G401.6 (cell line): ENCODE measurements at regions not wholly inside any gene's neighbourhood (a gene's known extent, or its start where the extent isn't known, plus 50 kb on each side); places are given as distances from the start of the nearest gene placed in this dataset.

ENCODE experiments used
- FAIRE-seq: peaks from 2 replicates; lab custom pipeline; 2012; peaks lifted over from hg19 to GRCh38; lab: Jason Lieb, UNC

DNA sequence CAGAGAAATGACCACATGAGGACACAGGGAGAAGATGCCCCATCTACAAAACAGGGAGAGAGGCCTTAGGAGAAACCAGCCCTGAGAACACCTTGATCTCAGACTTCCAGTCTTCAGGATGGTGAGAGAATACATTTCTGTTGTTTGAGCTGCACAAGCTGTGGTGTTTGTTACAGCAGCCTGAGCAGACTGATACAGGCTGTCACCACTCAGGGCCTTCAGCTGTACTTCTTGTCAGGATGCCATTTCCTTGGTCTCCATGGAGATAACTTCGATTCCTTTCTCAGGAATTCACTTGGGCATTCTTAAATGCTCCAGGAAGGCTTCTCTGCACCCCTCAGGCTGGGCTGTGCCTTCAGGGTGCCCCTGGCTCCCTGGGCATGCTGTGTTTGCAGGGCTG is 85.7 kb upstream of the IGFBP3 start:
- no peak for FAIRE-seq

DNA sequence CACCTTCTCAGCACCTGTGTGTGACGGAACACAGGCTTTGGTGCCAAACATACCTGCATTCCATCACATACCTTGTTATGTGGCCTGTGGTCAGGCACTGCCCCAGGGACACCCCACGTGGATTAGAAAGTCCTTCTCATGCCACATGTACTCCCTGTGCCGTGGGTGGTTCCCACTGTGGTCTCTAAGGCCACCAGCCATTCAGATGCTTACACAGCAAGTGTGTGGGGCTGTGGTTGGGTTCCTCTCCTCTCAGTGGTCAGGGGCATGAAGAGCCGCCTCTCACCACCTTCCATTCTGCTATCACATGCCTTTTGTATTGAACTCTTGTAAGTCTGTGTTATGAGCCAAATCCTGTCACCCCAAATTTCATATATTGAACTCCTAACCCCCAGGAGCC is 85.1 kb upstream of the IGFBP3 start:
- FAIRE-seq = no peak

DNA sequence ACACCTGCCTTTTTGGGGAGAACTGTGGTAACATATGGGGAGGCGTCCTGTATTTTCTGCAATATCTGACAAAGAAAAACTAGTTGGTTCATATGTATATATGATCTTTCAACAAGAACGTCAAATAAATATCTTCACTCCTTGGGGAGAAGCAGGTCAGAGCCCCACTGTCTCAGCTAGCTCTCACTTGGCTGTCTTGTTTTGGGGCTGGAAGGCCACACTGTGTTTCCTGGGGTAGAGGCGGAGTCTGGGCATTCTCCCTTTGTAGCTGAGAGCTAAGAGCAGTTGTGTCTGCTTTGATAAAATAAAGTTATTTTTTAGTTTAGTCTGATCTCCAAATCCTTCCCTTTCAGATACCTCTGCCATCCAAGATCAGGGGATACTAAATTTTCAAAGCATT is 83.9 kb upstream of the IGFBP3 start:
- FAIRE-seq = no peak

DNA sequence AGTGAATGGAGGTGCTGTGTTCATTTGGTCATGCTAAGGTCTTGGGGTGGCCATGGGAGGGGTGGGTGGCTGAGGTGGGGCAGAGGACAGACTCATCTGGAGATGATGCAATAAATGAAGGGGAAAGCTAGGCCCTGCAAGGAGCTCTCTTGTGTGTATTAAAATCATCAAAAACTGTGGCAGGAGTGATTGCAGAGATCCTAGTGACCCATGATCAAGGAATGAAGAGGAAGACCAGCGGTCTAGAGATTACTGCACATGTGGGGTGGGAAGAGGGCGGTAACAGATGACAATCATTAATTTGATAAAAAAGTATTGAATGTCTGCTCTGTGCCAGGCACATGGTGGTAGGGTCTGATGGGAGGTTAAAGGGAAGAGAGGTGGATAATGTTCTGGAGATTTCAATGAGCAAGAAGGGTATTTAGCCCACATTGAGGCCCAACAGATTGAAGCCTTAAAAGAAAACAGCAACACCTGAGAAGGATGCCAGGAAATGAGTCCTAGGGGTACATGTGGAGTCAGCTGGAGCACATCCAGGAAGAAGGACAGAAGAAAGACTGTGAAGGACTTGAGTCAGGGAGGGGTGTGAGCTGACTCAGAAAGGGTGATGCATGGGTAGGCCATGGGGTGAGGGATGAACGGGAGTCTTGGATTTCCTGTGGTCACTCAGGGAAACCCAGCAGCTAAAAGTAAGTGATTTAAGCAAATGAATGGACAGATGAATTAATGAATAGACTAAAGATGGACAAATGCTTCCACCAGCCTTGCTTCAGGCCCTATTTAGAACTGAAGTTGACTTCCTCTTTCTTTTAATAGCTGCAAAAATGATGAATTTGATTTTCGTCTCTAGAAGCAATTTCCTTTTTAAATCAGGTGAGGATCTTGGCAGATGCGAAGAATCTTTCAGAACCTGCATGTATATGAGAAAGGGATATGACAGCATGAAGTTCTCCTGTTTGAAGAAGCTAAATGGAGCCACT is 83.1 kb upstream of the IGFBP3 start:
- FAIRE-seq = no peak

DNA sequence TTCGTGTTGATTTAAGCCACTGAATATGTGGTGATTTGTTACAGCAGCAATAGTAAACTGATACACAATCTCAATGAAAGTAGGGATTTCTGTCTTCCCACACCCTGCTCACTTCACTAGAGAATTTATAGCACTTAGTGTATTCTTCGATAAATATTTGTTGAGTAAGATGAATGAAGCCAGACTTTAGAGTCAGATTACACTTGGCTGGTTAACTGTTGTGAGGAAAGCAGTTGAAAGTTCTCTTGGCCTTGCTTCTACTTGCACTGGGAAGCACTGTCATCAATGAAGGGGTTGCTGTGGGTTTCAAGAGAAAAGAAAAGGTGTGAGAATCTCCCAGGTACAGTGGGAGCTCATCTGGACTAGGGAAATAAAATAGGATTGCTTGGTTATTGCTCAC is 82.1 kb upstream of the IGFBP3 start:
- no peak for FAIRE-seq

DNA sequence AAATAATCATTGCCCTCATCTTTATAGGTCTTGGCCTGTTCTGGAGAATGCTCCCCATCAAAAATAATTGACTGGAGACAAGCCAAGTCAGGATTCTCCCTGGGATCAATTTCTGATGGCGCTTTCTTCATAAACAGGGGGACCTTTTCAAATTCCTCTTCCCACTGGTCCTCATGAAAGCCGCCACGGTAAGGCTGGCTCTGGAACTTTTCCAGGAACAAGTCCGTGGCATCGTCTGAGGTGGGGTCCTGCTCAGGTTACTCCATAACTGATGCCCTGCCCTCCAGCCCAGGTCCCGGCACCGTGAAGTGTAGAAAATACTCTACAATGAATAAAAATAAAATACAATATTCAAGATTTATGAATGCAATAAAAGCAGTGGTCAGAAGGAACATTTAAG is 79.4 kb upstream of the IGFBP3 start:
- no peak for FAIRE-seq

DNA sequence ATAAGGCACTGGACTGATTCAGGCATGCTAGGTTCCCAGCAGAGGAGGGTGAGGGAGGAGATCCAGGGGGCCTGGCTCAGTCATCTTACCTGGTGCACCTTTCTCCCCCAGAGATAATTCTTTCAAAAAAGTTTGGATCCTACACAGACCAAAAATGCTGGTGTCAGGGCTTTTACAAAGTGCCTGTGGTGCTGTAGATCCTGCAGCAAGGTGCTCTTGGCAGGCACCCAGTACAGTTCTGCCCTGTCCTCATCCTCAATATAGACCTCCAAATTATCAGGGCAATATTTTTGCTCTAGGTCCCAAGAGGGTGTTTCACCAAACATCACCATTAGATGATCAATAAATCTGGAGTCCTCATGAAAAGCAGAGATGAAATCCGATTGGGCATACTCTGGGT is 78.5 kb upstream of the IGFBP3 start:
- no peak for FAIRE-seq

DNA sequence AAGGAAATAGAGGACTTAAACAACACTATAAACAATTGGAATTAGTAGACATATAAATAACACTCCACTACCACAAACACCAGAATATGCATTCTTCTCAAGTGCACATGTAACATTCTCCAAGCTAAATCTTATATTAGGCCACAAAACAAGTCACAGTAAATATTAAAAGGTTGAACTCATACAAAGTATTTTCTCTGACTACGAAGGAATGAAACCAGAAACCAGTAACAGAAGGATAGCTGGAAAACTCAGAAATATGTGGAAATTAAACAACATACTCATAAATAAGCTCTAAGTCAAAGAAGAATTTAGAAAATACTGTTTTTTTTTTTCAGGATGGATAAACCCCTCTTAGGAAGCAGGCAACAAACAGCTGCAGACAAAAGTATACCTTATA is 77.4 kb upstream of the IGFBP3 start:
- no peak for FAIRE-seq

DNA sequence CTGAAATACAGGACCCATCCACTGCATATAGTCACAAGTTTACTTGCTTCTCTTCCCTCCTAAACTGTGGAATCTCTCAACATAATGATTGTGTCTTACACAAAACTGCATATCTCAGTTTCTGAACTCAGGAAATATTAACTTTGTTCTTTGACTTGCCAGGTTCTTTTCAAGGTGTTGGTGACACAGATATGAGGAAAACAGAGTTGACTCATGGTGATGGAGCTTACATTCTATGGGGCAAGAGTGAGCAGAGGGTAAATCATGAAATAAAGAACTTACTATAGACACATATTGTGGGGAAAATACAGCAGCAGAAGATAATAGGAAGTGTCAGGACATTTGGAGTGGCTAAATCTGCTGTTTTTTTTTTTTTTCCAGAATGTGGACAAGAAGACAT is 72.5 kb upstream of the IGFBP3 start:
- no peak for FAIRE-seq

DNA sequence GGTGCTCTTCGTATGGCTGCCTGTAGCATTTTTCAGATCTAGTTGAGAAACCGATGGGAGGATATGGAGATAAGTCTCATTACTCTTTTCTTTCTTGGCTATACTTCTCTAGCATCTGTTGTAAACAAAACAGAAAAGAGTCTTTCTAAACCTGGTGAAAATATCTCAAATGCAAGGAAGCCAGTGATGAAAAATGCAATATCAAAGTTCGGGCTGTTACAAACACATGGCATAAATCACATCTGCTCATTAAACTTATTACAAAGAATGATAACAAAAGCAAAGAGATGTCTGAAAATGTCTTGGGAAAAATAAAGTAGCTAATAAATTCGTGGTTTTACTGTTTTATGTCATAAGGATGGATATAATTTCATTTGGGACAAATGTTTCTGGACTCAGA is 71.8 kb upstream of the IGFBP3 start:
- FAIRE-seq = no peak

DNA sequence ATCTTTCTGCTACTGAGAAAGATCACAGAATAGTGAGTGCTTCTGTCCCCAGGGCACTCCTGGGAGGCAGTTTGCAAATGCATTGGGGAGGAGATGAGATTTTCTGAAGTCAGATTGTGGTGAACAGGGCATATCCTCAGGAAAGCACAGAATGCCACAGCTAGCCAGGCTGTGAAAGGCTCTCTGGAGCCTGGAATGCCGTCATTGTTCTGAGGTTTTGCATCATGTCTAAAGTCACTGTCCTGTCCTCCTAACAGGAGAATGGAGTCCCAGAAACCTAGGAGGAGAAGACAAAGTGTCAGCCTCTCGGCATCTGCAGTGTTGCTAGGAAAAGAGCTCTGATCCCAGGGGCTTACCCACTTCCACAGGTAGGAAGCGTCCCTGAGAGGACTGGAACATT is 69.2 kb upstream of the IGFBP3 start:
- no peak for FAIRE-seq

DNA sequence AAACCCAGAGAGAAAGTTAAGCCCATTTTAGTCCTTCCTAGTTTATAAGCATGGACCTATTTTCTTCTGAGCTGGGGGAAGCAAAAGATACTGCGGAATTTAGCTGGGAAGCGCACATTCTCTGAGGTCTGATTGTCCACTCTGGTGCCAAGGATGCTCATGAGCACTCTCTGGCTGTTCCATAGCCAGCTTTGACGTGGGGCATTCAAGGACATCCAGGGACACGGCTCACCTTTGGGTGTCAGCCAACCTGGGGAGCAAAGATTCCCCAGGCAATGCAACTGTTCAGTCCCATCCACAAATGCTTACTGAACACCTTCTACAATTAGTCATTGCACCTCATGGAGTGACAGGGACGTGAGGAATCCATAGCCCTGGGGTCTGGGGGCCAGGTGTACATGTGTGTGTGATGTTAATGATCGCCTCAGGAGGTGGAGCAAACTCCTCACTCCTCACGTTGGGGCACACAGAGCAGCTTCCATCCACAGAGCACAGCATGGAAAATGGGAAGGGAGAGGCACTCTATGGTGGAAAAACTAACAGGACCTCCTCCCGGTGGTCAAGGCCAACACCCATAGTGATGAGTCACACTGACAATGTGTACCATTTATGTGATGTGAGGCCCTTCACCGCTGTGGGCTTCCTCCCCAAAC is 67.5 kb upstream of the IGFBP3 start:
- no peak for FAIRE-seq

DNA sequence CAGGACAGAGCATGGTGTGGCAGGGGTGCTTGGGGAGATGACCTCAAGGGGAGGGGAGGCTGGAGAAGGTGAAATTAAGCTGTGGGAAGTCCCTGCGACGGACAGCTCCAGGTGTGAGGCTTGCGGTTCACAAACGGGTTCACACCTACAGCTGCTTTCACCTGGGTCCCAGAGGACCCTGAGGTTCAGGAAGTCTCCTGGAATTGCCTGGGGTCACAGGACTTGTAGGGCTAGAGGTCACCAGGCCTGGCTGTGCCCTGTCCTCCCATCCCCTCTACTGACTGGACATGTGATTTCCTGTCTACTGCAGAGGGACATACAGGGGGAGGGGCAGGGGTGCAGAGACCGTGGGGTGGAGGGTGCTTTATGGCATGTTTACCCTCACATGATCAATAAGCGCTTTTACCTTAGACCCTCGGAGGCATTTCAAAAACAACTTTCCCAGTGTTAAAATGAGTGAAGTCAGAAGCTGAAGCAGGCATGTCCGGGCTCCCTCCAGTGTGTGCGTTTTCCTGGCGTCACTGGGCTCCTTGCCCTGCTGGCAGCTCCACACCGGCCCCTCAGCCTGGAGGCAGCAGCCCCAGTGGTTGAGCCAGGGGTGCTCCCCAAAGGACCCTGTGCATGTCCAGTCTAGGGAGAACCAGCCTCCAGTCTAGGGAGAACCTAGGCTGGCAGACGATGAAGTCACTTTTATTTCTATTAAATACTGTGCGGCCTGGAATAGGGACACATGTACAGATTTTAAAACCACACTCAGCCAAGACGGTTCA is 66.6 kb upstream of the IGFBP3 start:
- FAIRE-seq = no peak

DNA sequence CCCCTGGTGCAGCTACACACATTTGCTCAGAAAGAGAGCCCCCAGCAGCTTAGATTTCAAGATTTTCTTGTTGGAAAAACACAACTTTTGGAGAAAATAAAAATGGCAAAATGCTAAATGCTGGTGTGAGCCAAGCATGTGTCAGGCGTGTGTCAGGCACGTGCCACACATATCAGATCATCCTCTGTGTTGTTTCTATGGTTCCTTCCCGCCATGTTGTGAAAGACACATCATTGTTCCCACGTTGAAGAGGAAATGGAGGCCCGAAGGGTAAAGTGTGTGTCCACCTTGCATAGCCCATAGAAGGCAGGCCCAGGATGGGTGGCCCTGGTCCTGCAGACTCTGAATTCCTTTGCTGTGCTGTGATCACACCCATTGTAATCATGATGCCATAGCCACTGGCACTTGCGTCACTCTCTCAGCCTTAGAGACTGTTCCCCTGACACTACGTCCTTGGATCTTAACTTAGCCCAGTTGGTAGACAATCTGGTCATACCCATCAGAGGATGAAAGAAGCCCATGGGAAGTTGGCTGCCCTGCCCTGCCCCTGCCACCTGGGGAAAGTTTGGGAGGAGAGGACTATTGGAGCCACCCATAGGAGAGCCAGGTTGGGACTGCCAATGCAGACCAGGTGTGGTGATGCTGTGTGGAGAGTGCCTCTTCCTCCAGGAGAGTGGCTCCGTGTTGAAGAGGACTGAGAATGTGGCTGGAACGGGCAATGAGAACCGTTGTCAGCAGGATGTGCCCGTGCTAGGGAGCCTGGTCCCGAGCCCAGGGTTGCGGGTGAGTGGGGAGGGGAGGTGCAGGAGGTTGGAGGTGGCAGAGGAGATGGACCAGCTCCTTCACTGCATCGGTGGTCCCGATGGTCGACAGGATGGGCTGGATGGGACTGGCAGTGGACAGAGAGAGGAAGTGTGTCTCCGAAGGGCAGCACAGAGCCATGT is 65.6 kb upstream of the IGFBP3 start:
- no peak for FAIRE-seq

DNA sequence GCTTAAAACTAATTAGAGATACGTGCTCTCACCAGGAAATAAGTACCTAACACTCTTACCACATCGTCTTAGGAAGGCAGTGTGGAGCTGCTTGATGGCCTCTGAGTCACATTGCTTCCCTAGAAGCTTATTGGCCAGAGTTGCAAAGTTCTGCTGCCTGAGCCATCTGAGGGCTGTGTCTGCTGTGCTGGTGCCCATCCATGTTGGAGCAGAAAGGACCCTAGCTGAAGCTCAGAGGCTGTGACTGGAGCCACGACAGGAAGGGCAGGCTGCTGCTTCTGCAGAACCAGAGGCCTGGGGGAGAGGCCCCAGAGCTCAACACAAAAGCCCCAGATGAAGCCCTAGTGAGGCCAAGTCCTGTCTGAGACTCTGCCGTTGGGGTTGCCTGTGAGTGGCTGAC is 64.8 kb upstream of the IGFBP3 start:
- FAIRE-seq = no peak

DNA sequence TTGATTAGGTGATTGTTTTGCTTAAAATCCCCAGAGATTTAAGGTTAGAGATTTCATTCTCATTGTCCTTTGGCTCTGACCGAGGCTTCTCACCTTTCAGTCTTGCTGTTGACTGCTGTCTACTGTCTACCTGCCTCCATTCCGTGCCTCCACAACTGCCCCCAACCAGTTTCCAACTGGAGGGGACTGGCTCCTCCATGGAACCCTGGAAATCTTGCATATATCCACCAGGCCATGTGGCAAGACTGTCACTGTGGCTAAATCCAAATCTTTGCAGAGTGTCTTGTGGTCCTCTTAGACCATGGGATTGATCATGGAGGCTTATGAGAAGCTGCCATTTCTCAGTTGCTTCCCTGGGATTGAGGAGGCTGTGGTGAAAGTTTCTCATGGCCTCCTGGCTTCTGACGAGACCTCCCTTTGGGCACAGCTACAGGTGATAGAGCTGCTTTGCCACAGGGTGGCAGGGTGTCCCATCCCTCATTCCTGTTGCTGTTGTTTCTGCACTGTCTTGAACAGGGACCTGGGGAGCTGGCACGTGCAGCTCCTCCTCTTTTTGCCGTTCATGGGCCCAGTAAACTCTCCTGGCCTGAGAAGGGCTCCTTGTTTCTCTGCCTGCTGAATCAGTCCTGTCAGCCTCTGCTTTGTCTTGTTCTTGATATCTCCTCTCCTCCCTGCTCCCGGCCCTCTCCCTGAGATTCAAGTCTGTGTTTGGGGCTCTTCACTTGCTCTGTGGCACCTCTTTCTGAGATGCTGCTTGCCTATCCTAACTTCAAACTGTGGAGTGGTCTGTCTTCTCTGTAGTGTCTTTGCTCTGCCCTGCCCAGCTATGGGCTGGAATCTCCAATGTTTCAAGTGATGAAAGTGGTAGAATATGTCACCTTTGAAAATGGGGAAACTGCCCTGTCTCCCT is 63.6 kb upstream of the IGFBP3 start:
- FAIRE-seq = no peak

DNA sequence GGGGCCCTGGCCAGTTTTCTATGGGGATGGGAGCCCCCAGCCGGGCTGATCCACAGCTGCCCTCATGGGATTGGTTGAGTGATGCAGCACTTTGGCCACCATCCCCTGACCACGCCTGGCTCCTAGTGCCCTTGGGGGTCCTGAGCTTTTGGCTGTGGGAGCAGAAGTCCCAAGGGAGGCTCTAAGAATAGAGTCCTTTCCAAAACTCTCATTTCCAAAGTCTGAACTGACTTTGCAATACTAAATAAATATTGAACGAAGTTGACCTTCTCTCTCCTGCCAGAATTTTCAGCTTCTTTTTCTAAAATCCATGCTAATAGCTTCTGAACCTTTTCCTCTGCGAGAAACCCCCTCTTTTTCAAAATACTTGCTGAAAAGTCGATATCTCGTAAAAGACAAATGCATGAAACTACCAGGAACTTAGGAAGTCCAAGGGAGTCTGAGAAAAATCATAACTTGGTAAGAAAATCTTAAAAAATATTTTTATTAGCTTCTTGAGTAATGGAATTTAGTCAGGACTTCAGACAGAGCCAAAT is 62.7 kb upstream of the IGFBP3 start:
- FAIRE-seq = no peak

DNA sequence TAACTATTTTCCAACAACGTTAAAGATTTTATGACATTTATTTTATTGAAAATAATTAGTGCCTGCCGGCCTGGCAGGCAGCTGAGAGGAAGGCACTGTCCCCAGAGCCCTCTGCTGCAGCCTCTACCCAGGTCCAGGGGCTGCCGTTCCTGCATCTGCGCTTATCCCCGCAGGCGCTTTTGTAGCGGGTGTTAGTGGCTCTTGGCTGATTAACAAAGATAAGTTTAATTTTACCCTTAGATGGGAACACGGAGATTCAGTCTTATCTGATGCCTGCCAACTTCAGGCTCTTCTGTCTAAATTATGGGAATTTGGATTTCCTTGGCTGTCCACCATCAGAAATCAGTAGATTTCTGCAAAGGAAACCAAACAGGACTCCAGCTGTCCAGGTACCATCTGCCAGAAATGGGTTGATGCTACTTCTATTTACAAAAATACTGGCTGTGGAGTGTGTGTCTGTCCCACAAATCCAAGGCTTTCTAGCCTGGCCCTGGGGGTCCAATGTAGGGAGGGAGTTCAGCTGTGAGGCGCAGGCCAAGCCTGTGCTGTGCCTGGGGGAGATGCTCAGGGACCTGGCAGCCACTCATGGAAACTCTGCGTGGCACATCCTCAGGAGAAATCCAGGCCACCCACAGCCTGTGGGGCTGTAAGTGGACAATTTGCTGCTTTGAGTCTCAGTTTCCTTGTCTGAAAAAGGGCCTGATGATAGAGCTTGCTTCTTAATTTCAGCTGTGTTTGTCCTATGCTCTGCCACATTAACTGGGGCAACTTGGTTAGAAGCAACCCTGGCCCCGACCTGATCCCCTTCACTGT is 62.0 kb upstream of the IGFBP3 start:
- no peak for FAIRE-seq

DNA sequence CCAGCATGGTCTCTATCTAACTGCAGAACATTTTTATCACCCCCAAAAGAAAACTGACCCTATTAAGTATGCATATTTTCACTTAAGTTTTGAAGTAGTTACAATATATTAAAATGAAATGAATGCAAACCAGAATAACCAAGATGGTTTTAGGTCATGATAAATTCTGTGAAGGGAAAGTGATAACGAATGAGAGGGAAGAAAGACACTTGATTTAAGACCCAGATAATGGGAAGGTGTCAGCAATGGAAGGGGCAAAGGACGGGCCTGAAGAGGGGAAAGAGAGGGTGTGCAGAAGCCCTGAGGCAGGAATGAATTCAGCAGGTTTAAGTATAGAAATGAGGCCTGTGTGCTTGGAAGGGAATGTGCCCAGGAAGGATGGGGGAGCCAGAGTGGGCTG is 61.1 kb upstream of the IGFBP3 start:
- FAIRE-seq = no peak

DNA sequence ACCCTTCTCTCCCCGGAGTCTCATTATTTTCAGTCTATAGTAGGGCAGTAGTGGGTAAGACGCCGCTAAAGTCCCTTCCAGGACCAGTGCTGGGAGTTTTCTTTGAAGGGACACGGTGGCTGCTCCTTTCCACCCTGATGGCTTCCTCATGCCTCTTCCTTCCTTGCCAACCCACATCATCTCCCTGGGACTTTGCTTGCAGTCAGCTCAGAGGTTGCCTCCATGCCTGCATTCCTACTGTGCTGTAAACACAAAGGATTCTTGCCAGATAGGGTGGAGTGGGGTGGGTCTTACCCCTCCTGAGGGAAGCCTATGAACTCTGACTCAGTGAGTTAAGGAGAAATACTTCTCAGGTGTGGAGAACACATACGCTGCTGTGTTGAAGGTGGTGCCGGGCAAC is 59.9 kb upstream of the IGFBP3 start:
- no peak for FAIRE-seq
